ENCODE measurements at regions not wholly inside any gene's neighbourhood (a gene's known extent, or its start where the extent isn't known, plus 50 kb on each side); places are given as distances from the start of the nearest gene placed in this dataset.

DNA sequence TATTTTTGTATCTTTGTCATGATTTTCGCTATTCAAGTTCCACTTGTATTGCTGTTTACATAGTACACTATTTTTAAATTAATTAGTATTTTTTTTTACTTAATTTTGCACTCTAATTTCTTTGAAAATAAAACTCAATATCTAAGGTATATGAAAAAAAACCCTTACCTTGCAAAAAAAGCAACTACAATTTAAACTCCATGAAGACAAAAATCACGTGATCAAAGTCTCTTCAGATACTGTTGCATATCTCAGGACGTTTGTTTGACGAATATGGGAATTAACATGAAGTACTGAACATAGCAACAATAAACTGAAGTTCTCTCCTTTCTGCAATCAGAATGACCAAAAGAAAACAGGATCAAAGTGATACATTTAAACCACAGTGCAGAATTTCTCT is 968.4 kb upstream of the SEL1L start:
- TF ChIP-seq POLR2AphosphoS5 (IDR thresholded peaks at IDR 0.05; ENCODE audit: insufficient read depth, low read depth, low read length) (no peak), EZH2 (IDR thresholded peaks at IDR 0.05; ENCODE audit: borderline replicate concordance, low read depth, low read length, severe bottlenecking) (no peak), POLR2A (IDR thresholded peaks at IDR 0.05; ENCODE audit: low read depth, low read length) (no peak), FOS (IDR thresholded peaks at IDR 0.05; ENCODE audit: borderline replicate concordance, insufficient read depth, low read length) (no peak), MYC (IDR thresholded peaks at IDR 0.05; ENCODE audit: low read depth, low read length) (no peak), JUN (IDR thresholded peaks at IDR 0.05; ENCODE audit: borderline replicate concordance, insufficient read depth, insufficient read length, low read depth) (no peak), GATA2 (IDR thresholded peaks at IDR 0.05; ENCODE audit: insufficient read depth, insufficient read length, low read depth, low read length) (no peak)
- TF ChIP-seq, protein P1, sequence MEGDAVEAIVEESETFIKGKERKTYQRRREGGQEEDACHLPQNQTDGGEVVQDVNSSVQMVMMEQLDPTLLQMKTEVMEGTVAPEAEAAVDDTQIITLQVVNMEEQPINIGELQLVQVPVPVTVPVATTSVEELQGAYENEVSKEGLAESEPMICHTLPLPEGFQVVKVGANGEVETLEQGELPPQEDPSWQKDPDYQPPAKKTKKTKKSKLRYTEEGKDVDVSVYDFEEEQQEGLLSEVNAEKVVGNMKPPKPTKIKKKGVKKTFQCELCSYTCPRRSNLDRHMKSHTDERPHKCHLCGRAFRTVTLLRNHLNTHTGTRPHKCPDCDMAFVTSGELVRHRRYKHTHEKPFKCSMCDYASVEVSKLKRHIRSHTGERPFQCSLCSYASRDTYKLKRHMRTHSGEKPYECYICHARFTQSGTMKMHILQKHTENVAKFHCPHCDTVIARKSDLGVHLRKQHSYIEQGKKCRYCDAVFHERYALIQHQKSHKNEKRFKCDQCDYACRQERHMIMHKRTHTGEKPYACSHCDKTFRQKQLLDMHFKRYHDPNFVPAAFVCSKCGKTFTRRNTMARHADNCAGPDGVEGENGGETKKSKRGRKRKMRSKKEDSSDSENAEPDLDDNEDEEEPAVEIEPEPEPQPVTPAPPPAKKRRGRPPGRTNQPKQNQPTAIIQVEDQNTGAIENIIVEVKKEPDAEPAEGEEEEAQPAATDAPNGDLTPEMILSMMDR (IDR thresholded peaks at IDR 0.05; ENCODE audit: extremely low read depth in 1 of 2, insufficient read depth in 1 of 2, low read depth in 1 of 2, low read length in 2 of 2): no peak
- TF ChIP-seq, protein P2, sequence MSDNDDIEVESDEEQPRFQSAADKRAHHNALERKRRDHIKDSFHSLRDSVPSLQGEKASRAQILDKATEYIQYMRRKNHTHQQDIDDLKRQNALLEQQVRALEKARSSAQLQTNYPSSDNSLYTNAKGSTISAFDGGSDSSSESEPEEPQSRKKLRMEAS (IDR thresholded peaks at IDR 0.05; ENCODE audit: insufficient read depth, insufficient read length): no peak
